ENCODE measurements at regions not wholly inside any gene's neighbourhood (a gene's known extent, or its start where the extent isn't known, plus 50 kb on each side); places are given as distances from the start of the nearest gene placed in this dataset.

- CTCF ChIA-PET = interaction anchor here (0.7 to 5.0 kb wide), 2 partner anchors 12 to 27 kb away, joined by 3 to 24 read pairs; no protein-coding TSS in a partner anchor
- no peak for DNase-seq (ENCODE audit: extremely low spot score)
- POLR2A ChIA-PET = no interaction called here
- TF ChIP-seq CTCF (IDR thresholded peaks at IDR 0.05; ENCODE audit: control extremely low read depth, extremely low read depth, low read depth, missing control alignments) = no peak
Measured at GRCh38 chr5:96227957-96228356, 205.1 kb downstream of the PCSK1 start.

- DNase-seq (ENCODE audit: extremely low spot score) = no peak
- ChIA-PET CTCF (interaction anchor here (1.2 to 5.0 kb wide), 2 partner anchors 9 to 11 kb away, joined by 3 to 24 read pairs; no protein-coding TSS in a partner anchor), POLR2A (no interaction called here)
- no peak for TF ChIP-seq CTCF (IDR thresholded peaks at IDR 0.05; ENCODE audit: control extremely low read depth, extremely low read depth, low read depth, missing control alignments)
Measured at GRCh38 chr5:96226941-96227552, 206.0 kb downstream of the PCSK1 start.

GRCh38 chr5:96222129-96222528 lies 210.9 kb downstream of the PCSK1 start:
- no peak for DNase-seq (ENCODE audit: extremely low spot score)
- TF ChIP-seq CTCF (IDR thresholded peaks at IDR 0.05; ENCODE audit: control extremely low read depth, extremely low read depth, low read depth, missing control alignments) = no peak
- POLR2A ChIA-PET = no interaction called here
- CTCF ChIA-PET = no interaction called here

GRCh38 chr5:96220610-96221390 lies 212.2 kb downstream of the PCSK1 start:
- no peak for TF ChIP-seq CTCF (IDR thresholded peaks at IDR 0.05; ENCODE audit: control extremely low read depth, extremely low read depth, low read depth, missing control alignments)
- CTCF ChIA-PET = interaction anchor here (0.9 kb wide), 2 partner anchors 15 to 116 kb away, joined by 3 read pairs; no protein-coding TSS in a partner anchor
- no peak for DNase-seq (ENCODE audit: extremely low spot score)
- POLR2A ChIA-PET = no interaction called here

GRCh38 chr5:96219580-96220281 lies 213.3 kb downstream of the PCSK1 start:
- ChIA-PET POLR2A (interaction anchor here (0.7 kb wide), 1 partner anchor 1246 kb away, joined by 3 read pairs; no protein-coding TSS in a partner anchor), CTCF (interaction anchor here (0.9 to 1.5 kb wide), 4 partner anchors 16 to 116 kb away, joined by 3 to 4 read pairs (median 3); no protein-coding TSS in a partner anchor)
- no peak for TF ChIP-seq CTCF (IDR thresholded peaks at IDR 0.05; ENCODE audit: control extremely low read depth, extremely low read depth, low read depth, missing control alignments)
- no peak for DNase-seq (ENCODE audit: extremely low spot score)

GRCh38 chr5:96218653-96219052 lies 214.4 kb downstream of the PCSK1 start:
- ChIA-PET POLR2A (no interaction called here), CTCF (interaction anchor here (1.5 kb wide), 2 partner anchors 14 to 117 kb away, joined by 4 to 5 read pairs; no protein-coding TSS in a partner anchor)
- no peak for TF ChIP-seq CTCF (IDR thresholded peaks at IDR 0.05; ENCODE audit: control extremely low read depth, extremely low read depth, low read depth, missing control alignments)
- DNase-seq (ENCODE audit: extremely low spot score) = no peak
